Small intestine (tissue), 7 donors: ENCODE measurements at regions not wholly inside any gene's neighbourhood (a gene's known extent, or its start where the extent isn't known, plus 50 kb on each side); places are given as distances from the start of the nearest gene placed in this dataset.

Experiments
- DNase-seq, 2 donors: peaks; one replicate each; pipeline versions ENCODE4 v3.0.0 to v3.0.0-alpha.2; 2013
- FAIRE-seq: peaks from 2 replicates; lab custom pipeline; 2012; peaks lifted over from hg19 to GRCh38; lab: Jason Lieb, UNC
- H3K27ac ChIP-seq, 3 donors: one replicate each; pipeline ENCODE4 v1.5.1; 2013; ENCODE audit warnings: low read length in 2 of 3, mild to moderate bottlenecking in 2 of 3, control low read depth in 1 of 3, inconsistent platforms in 1 of 3, low read depth in 1 of 3, moderate library complexity in 1 of 3
- H3K27me3 ChIP-seq, 3 donors: one replicate each; pipeline ENCODE4 v1.6.1; 2013; ENCODE audit warnings: low read length in 3 of 3, inconsistent platforms in 1 of 3; ENCODE audit not compliant: control insufficient read depth in 3 of 3, insufficient read depth in 3 of 3
- H3K36me3 ChIP-seq, 3 donors: one replicate each; pipeline ENCODE4 v1.6.1; 2013; ENCODE audit warnings: low read length in 3 of 3, inconsistent platforms in 1 of 3, low read depth in 1 of 3, mild to moderate bottlenecking in 1 of 3, moderate library complexity in 1 of 3; ENCODE audit not compliant: control insufficient read depth in 3 of 3, insufficient read depth in 2 of 3
- H3K4me1 ChIP-seq, 3 donors: one replicate each; pipeline ENCODE4 v1.6.1; 2013; ENCODE audit warnings: low read length in 2 of 3, inconsistent platforms in 1 of 3, low read depth in 1 of 3, mild to moderate bottlenecking in 1 of 3, moderate library complexity in 1 of 3; ENCODE audit not compliant: control insufficient read depth in 3 of 3, insufficient read depth in 2 of 3
- H3K4me3 ChIP-seq, 3 donors: one replicate each; pipeline ENCODE4 v1.5.1; 2013; ENCODE audit warnings: low read length in 3 of 3, control low read depth in 1 of 3, inconsistent platforms in 1 of 3, low read depth in 1 of 3, mild to moderate bottlenecking in 1 of 3, moderate library complexity in 1 of 3
- H3K9me3 ChIP-seq, 2 donors: one replicate each; pipeline ENCODE4 v1.6.1; 2013; ENCODE audit warnings: low read depth in 1 of 2, low read length in 1 of 2; ENCODE audit not compliant: control insufficient read depth in 2 of 2, insufficient read depth in 1 of 2
- WGBS, 3 donors: extraction: QIAGEN DNeasy Blood & Tissue Kit; methylation state at CpG; one replicate each; pipeline ENCODE4 v1.1.7; 2013; 5-methylcytosine and 5-hydroxymethylcytosine counted together
- donor health status: healthy with polysubstance abuse.
- donor health status: control.
- donor health status: control.
- donor health status: Bipolar disorder and iron deficiency.
- donor health status: healthy.

GRCh38 chr4:20323991-20324390 is 72.3 kb downstream of the SLIT2 start:
- Histone ChIP-seq H3K9me3 (no peaks in the 10 kb centered on the region), H3K36me3 (no peaks in the 10 kb centered on the region), H3K4me1 (no peaks in the 10 kb centered on the region), H3K4me3 (no peak overlapping the region), H3K27ac (no peak overlapping the region), H3K27me3 (no peaks in the 10 kb centered on the region)
- WGBS, 3 donors: 83 to 89% (median 83%) methylated on average over 6 of the region's 6 CpGs
- DNase-seq (no peak), FAIRE-seq (no peak)

GRCh38 chr4:20326460-20326859 is 74.8 kb downstream of the SLIT2 start:
- no peak for DNase-seq
- no peak overlapping the region for H3K4me3 ChIP-seq
- no peaks in the 10 kb centered on the region for H3K27me3 ChIP-seq
- no peaks in the 10 kb centered on the region for H3K36me3 ChIP-seq
- no peak for FAIRE-seq
- WGBS, 3 donors: 68 to 93% (median 82%) methylated on average over 1 of the region's 1 CpG
- H3K27ac ChIP-seq: no peak overlapping the region
- H3K9me3 ChIP-seq: no peaks in the 10 kb centered on the region
- no peaks in the 10 kb centered on the region for H3K4me1 ChIP-seq

GRCh38 chr4:20326977-20327376 is 75.3 kb downstream of the SLIT2 start:
- no peaks in the 10 kb centered on the region for H3K9me3 ChIP-seq
- FAIRE-seq: no peak
- H3K27me3 ChIP-seq: no peaks in the 10 kb centered on the region
- H3K27ac ChIP-seq: no peak overlapping the region
- 62 to 84% (median 72%) methylated on average over 2 of the region's 2 CpGs for WGBS, 3 donors
- H3K36me3 ChIP-seq: no peaks in the 10 kb centered on the region
- no peak for DNase-seq
- no peak overlapping the region for H3K4me3 ChIP-seq
- H3K4me1 ChIP-seq: no peaks in the 10 kb centered on the region

- Histone ChIP-seq H3K27ac (no peak overlapping the region), H3K9me3 (no peaks in the 10 kb centered on the region), H3K4me3 (no peak overlapping the region), H3K36me3 (no peaks in the 10 kb centered on the region), H3K4me1 (no peaks in the 10 kb centered on the region), H3K27me3 (no peaks in the 10 kb centered on the region)
- DNase-seq (no peak), FAIRE-seq (no peak)
- 80 to 81% (median 80%) methylated on average over 2 of the region's 2 CpGs for WGBS, 3 donors
Measured at GRCh38 chr4:20327808-20328207, 76.1 kb downstream of the SLIT2 start.

- WGBS, 3 donors: 52 to 71% (median 65%) methylated on average over 1 of the region's 1 CpG
- no peak for FAIRE-seq
Measured at GRCh38 chr4:20331642-20332041, 79.9 kb downstream of the SLIT2 start.

GRCh38 chr4:20333141-20333715 is 81.5 kb downstream of the SLIT2 start:
- Histone ChIP-seq H3K9me3 (no peaks in the 10 kb centered on the region), H3K4me3 (no peak overlapping the region), H3K36me3 (no peaks in the 10 kb centered on the region), H3K4me1 (no peaks in the 10 kb centered on the region), H3K27ac (no peak overlapping the region), H3K27me3 (no peaks in the 10 kb centered on the region)
- DNase-seq (no peak), FAIRE-seq (no peak)
- 72 to 81% (median 78%) methylated on average over 3 of the region's 3 CpGs for WGBS, 3 donors

More at GRCh38 chr4:20331642-20332041, 79.9 kb downstream of the SLIT2 start:
- no peaks in the 10 kb centered on the region for H3K36me3 ChIP-seq
- no peaks in the 10 kb centered on the region for H3K4me1 ChIP-seq
- H3K27ac ChIP-seq: no peak overlapping the region
- DNase-seq: no peak
- no peaks in the 10 kb centered on the region for H3K9me3 ChIP-seq
- no peak overlapping the region for H3K4me3 ChIP-seq
- no peaks in the 10 kb centered on the region for H3K27me3 ChIP-seq

GRCh38 chr4:20337261-20337664 is 85.6 kb downstream of the SLIT2 start:
- H3K9me3 ChIP-seq: no peaks in the 10 kb centered on the region
- 52 to 65% (median 55%) methylated on average over 1 of the region's 1 CpG for WGBS, 3 donors
- FAIRE-seq (no peak), DNase-seq (no peak)
- H3K27ac ChIP-seq: no peak overlapping the region
- no peaks in the 10 kb centered on the region for H3K4me1 ChIP-seq
- no peaks in the 10 kb centered on the region for H3K27me3 ChIP-seq
- H3K4me3 ChIP-seq: no peak overlapping the region
- no peaks in the 10 kb centered on the region for H3K36me3 ChIP-seq

GRCh38 chr4:20338841-20339240 is 87.1 kb downstream of the SLIT2 start:
- H3K27me3 ChIP-seq: no peaks in the 10 kb centered on the region
- H3K9me3 ChIP-seq: no peaks in the 10 kb centered on the region
- no peak for FAIRE-seq
- H3K36me3 ChIP-seq: no peaks in the 10 kb centered on the region
- H3K4me3 ChIP-seq: no peak overlapping the region
- 81 to 91% (median 86%) methylated on average over 2 of the region's 2 CpGs for WGBS, 3 donors
- DNase-seq: no peak
- no peak overlapping the region for H3K27ac ChIP-seq
- no peaks in the 10 kb centered on the region for H3K4me1 ChIP-seq

GRCh38 chr4:20341134-20341738 is 89.5 kb downstream of the SLIT2 start:
- H3K27ac ChIP-seq: no peak overlapping the region
- H3K36me3 ChIP-seq: no peaks in the 10 kb centered on the region
- H3K9me3 ChIP-seq: no peaks in the 10 kb centered on the region
- no peak overlapping the region for H3K4me3 ChIP-seq
- no peak for FAIRE-seq
- DNase-seq: no peak
- 74 to 81% (median 77%) methylated on average over 5 of the region's 5 CpGs for WGBS, 3 donors
- H3K4me1 ChIP-seq: no peaks in the 10 kb centered on the region
- H3K27me3 ChIP-seq: no peaks in the 10 kb centered on the region
